PC-3 (cell line): ENCODE measurements at regions not wholly inside any gene's neighbourhood (a gene's known extent, or its start where the extent isn't known, plus 50 kb on each side); places are given as distances from the start of the nearest gene placed in this dataset.

Experiments
- ATAC-seq: fragments of 200-7000 bp; cut with Tn5 transposase; 2 replicates; pipeline ENCODE4 v1.9.1; 2020; ENCODE audit warnings: mild to moderate bottlenecking, moderate library complexity
- BruUV-seq: library from RNA; stranded (reverse); fragments of 400-500 nt; replicated peaks from 2 replicates; lab custom pipeline; 2021; lab: Mats Ljungman, UMichigan
- CTCF ChIA-PET: fragments of 300-600 bp; sonication (Branson Sonifier 250); formaldehyde crosslinking; loops from one replicate; lab custom pipeline; 2022; ENCODE audit warnings: antibody characterized with exemption; lab: Charles Lee
- POLR2A ChIA-PET: fragments of 300-600 bp; sonication (Branson Sonifier 250); formaldehyde crosslinking; loops from one replicate; lab custom pipeline; 2022; ENCODE audit warnings: antibody characterized with exemption; ENCODE audit not compliant: unreplicated experiment; lab: Charles Lee
- DNase-seq: peaks from one replicate; pipeline ENCODE4 v3.0.0-alpha.2; 2015
- H2AFZ ChIP-seq: fragments of 300-600 bp; sonication (generic); 2 replicates; pipeline ENCODE4 v1.6.0; 2016; ENCODE audit warnings: antibody characterized with exemption, low read length
- H3F3A ChIP-seq: fragments of 300-600 bp; sonication (generic); one replicate; pipeline ENCODE4 v1.6.0; 2017; ENCODE audit warnings: antibody characterized with exemption, low read length, control low read depth, mild to moderate bottlenecking; ENCODE audit not compliant: unreplicated experiment
- H3K27ac ChIP-seq: fragments of 300-600 bp; sonication (generic); 2 replicates; pipeline ENCODE4 v1.5.1; 2016; ENCODE audit warnings: mild to moderate bottlenecking, low read length
- H3K27me3 ChIP-seq: fragments of 300-600 bp; sonication (generic); 2 replicates; pipeline ENCODE4 v1.6.1; 2016; ENCODE audit warnings: low read length, mixed read lengths
- H3K36me3 ChIP-seq: fragments of 300-600 bp; sonication (generic); 2 replicates; pipeline ENCODE4 v1.6.1; 2016; ENCODE audit warnings: low read depth, mixed run types, low read length, mixed read lengths
- H3K4me1 ChIP-seq: fragments of 300-600 bp; sonication (generic); 2 replicates; pipeline ENCODE4 v1.5.1; 2016; ENCODE audit warnings: low read length; ENCODE audit not compliant: insufficient read depth
- H3K4me2 ChIP-seq: fragments of 300-600 bp; sonication (generic); 2 replicates; pipeline ENCODE4 v1.6.0; 2016; ENCODE audit warnings: low read length
- H3K4me3 ChIP-seq: fragments of 300-600 bp; sonication (generic); 2 replicates; pipeline ENCODE4 v1.5.1; 2016; ENCODE audit warnings: mild to moderate bottlenecking, low read length, mixed read lengths
- H3K79me2 ChIP-seq: fragments of 300-600 bp; sonication (generic); 2 replicates; pipeline ENCODE4 v1.6.1; 2017; ENCODE audit warnings: low read length, mixed read lengths
- H3K9ac ChIP-seq: fragments of 300-600 bp; sonication (generic); 2 replicates; pipeline ENCODE4 v1.6.0; 2016; ENCODE audit warnings: mild to moderate bottlenecking, low read length
- H3K9me2 ChIP-seq: fragments of 300-600 bp; sonication (generic); replicated peaks from 2 replicates; pipeline ENCODE4 v1.6.1; 2016; ENCODE audit warnings: mixed run types, low read length, mixed read lengths
- H3K9me3 ChIP-seq: fragments of 300-600 bp; sonication (generic); 2 replicates; pipeline ENCODE4 v1.6.1; 2016; ENCODE audit warnings: low read length, mixed read lengths
- H4K20me1 ChIP-seq: fragments of 300-600 bp; sonication (generic); 2 replicates; pipeline ENCODE4 v1.6.1; 2016; ENCODE audit warnings: low read length, mixed read lengths
- CTCF ChIP-seq: fragments of 300-600 bp; sonication (generic); conservative IDR thresholded peaks from 2 replicates; pipeline ENCODE4 v1.5.1; 2017; ENCODE audit warnings: antibody characterized with exemption, low read depth, mild to moderate bottlenecking, low read length
- EZH2 ChIP-seq: fragments of 300-600 bp; sonication (generic); IDR thresholded peaks from one replicate; pipeline ENCODE4 v1.6.1; 2017; ENCODE audit warnings: antibody characterized with exemption, mild to moderate bottlenecking, low read length; ENCODE audit not compliant: unreplicated experiment
- EZH2phosphoT487 ChIP-seq: fragments of 300-600 bp; sonication (generic); IDR thresholded peaks from 2 replicates; pipeline ENCODE4 v1.6.1; 2018; ENCODE audit warnings: mild to moderate bottlenecking, antibody characterized with exemption, low read length, borderline replicate concordance
- intact Hi-C: fragments of 100-400 bp; cut with micrococcal nuclease; formaldehyde crosslinking; loops from 2 replicates; pipeline ENCODE4 v1.9.0; 2023

GRCh38 chr4:163598489-163598888 lies 104.0 kb downstream of the TMA16 start:
- no peak for DNase-seq
- TF ChIP-seq EZH2 (no peak), CTCF (no peak), EZH2phosphoT487 (no peak)
- no peak overlapping the region for H3K4me3 ChIP-seq
- no peaks in the 10 kb centered on the region for H3F3A ChIP-seq
- no peak for ATAC-seq
- CTCF ChIA-PET, result no interaction called here
- intact Hi-C loops, result no loop called here
- H3K4me2 ChIP-seq, result no peak overlapping the region
- H3K9ac ChIP-seq, result no peak overlapping the region
- H3K4me1 ChIP-seq, result no peaks in the 10 kb centered on the region
- no peaks in the 10 kb centered on the region for H3K79me2 ChIP-seq
- H3K9me3 ChIP-seq, result no peaks in the 10 kb centered on the region
- no peaks in the 10 kb centered on the region for H3K36me3 ChIP-seq
- H3K27me3 ChIP-seq, result no peaks in the 10 kb centered on the region
- H3K9me2 ChIP-seq, result no peaks in the 10 kb centered on the region
- no peaks in the 10 kb centered on the region for H4K20me1 ChIP-seq
- no peak overlapping the region for H2AFZ ChIP-seq
- no peak overlapping the region for H3K27ac ChIP-seq
- POLR2A ChIA-PET, result no interaction called here
- no TSS peak for BruUV-seq

GRCh38 chr4:163600727-163601126 lies 106.2 kb downstream of the TMA16 start:
- H2AFZ ChIP-seq, result no peak overlapping the region
- no peaks in the 10 kb centered on the region for H3F3A ChIP-seq
- no peak for DNase-seq
- BruUV-seq, result no TSS peak
- H3K9me2 ChIP-seq, result no peaks in the 10 kb centered on the region
- no peaks in the 10 kb centered on the region for H3K27me3 ChIP-seq
- TF ChIP-seq CTCF (no peak), EZH2phosphoT487 (no peak)
- no peaks in the 10 kb centered on the region for H4K20me1 ChIP-seq
- no peak overlapping the region for H3K4me2 ChIP-seq
- no peak for ATAC-seq
- ChIA-PET CTCF (no interaction called here), POLR2A (no interaction called here)
- no peak overlapping the region for H3K9ac ChIP-seq
- H3K36me3 ChIP-seq, result no peaks in the 10 kb centered on the region
- intact Hi-C loops, result no loop called here
- no peaks in the 10 kb centered on the region for H3K4me1 ChIP-seq
- no peaks in the 10 kb centered on the region for H3K79me2 ChIP-seq
- no peak overlapping the region for H3K4me3 ChIP-seq
- no peaks in the 10 kb centered on the region for H3K9me3 ChIP-seq
- H3K27ac ChIP-seq, result no peak overlapping the region

GRCh38 chr4:163603257-163603656 lies 108.8 kb downstream of the TMA16 start:
- no peaks in the 10 kb centered on the region for H3K79me2 ChIP-seq
- H3K36me3 ChIP-seq, result no peaks in the 10 kb centered on the region
- DNase-seq (no peak), ATAC-seq (peak; percentile 71)
- H3K9me2 ChIP-seq, result no peaks in the 10 kb centered on the region
- BruUV-seq, result no TSS peak
- TF ChIP-seq EZH2phosphoT487, result no peak
- TF ChIP-seq EZH2, result no peak
- no peak for TF ChIP-seq CTCF
- H3F3A ChIP-seq, result no peaks in the 10 kb centered on the region
- no peak overlapping the region for H3K4me3 ChIP-seq
- no peak overlapping the region for H3K4me2 ChIP-seq
- H3K27me3 ChIP-seq, result no peaks in the 10 kb centered on the region
- H3K27ac ChIP-seq, result no peak overlapping the region
- H3K9me3 ChIP-seq, result no peaks in the 10 kb centered on the region
- POLR2A ChIA-PET, result no interaction called here
- intact Hi-C loops, result no loop called here
- no peaks in the 10 kb centered on the region for H4K20me1 ChIP-seq
- no peak overlapping the region for H2AFZ ChIP-seq
- CTCF ChIA-PET, result no interaction called here
- H3K4me1 ChIP-seq, result no peaks in the 10 kb centered on the region
- H3K9ac ChIP-seq, result no peak overlapping the region
